Endothelial cell of umbilical vein (primary cell): ENCODE measurements at regions not wholly inside any gene's neighbourhood (a gene's known extent, or its start where the extent isn't known, plus 50 kb on each side); places are given as distances from the start of the nearest gene placed in this dataset.

Source experiments
- BruUV-seq: library from RNA; stranded (reverse); fragments of 400-500 nt; replicated peaks from 2 replicates; lab custom pipeline; 2021; lab: Mats Ljungman, UMichigan
- CTCF ChIA-PET: fragments of 300-600, 350-600 bp; sonication (Branson Sonifier 250); formaldehyde crosslinking; loops from one replicate; lab custom pipeline; 2021; ENCODE audit warnings: antibody characterized with exemption, inconsistent platforms; lab: Charles Lee
- POLR2A ChIA-PET: fragments of 300-600, 350-600 bp; sonication (Branson Sonifier 250); formaldehyde crosslinking; loops from one replicate; lab custom pipeline; 2021; ENCODE audit warnings: antibody characterized with exemption, inconsistent platforms; lab: Charles Lee
- DNase-seq: peaks from one replicate; pipeline ENCODE4 v3.0.0-alpha.2; 2011; ENCODE audit warnings: low read depth, low spot score
- FAIRE-seq: peaks from 2 replicates; lab custom pipeline; 2011; peaks lifted over from hg19 to GRCh38; lab: Jason Lieb, UNC
- H2AFZ ChIP-seq: 2 replicates; pipeline ENCODE4 v1.6.0; 2012; ENCODE audit warnings: low read depth, low read length, control low read depth, inconsistent platforms
- H3K27ac ChIP-seq: 2 replicates; pipeline ENCODE4 v1.5.1; 2011; ENCODE audit warnings: low read depth, mild to moderate bottlenecking, control low read depth, low read length, moderate library complexity; ENCODE audit not compliant: insufficient read depth
- H3K27me3 ChIP-seq, 2 experiments: 2 replicates each; pipeline versions ENCODE4 v1.6.0 to v1.6.1; 2011; ENCODE audit warnings: low read length in 2 of 2, mixed read lengths in 1 of 2; ENCODE audit not compliant: control insufficient read depth in 2 of 2, insufficient read depth in 2 of 2
- H3K36me3 ChIP-seq, 2 experiments: 2 replicates in 1 of 2; 3 replicates in 1 of 2; pipeline ENCODE4 v1.5.1; 2011; ENCODE audit warnings: low read length in 2 of 2, mild to moderate bottlenecking in 1 of 2, moderate library complexity in 1 of 2; ENCODE audit not compliant: control insufficient read depth in 2 of 2, insufficient read depth in 2 of 2; ENCODE audit errors: extremely low read depth in 1 of 2
- H3K4me1 ChIP-seq: 3 replicates; pipeline ENCODE4 v1.5.1; 2011; ENCODE audit warnings: mild to moderate bottlenecking, low read length; ENCODE audit not compliant: control insufficient read depth, insufficient read depth; ENCODE audit errors: extremely low read depth
- H3K4me2 ChIP-seq: 2 replicates; pipeline ENCODE4 v1.6.1; 2011; ENCODE audit warnings: low read length, control low read depth, mixed read lengths; ENCODE audit not compliant: insufficient read depth
- H3K4me3 ChIP-seq, 3 experiments: fragments of 200-600 bp in 1 of 3; sonication (generic), shearing (Covaris generic) in 1 of 3; replicated peaks in 1 of 3; 2 replicates each; pipeline ENCODE4 v1.5.1; 2011 to 2016; ENCODE audit warnings: control low read depth in 3 of 3, low read length in 3 of 3, mild to moderate bottlenecking in 2 of 3, inconsistent platforms in 1 of 3, low read depth in 1 of 3, moderate library complexity in 1 of 3; ENCODE audit not compliant: insufficient read depth in 1 of 3
- H3K79me2 ChIP-seq: 2 replicates; pipeline ENCODE4 v1.6.0; 2012; ENCODE audit warnings: low read length, inconsistent platforms; ENCODE audit not compliant: control insufficient read depth, insufficient read depth
- H3K9ac ChIP-seq: replicated peaks from 2 replicates; pipeline ENCODE3; 2011; ENCODE audit warnings: low read length, control low read depth; ENCODE audit not compliant: insufficient read depth; ENCODE audit errors: extremely low read depth
- H3K9me1 ChIP-seq: replicated peaks from 3 replicates; pipeline ENCODE4 v1.6.0; 2011; ENCODE audit warnings: mild to moderate bottlenecking, low read length; ENCODE audit not compliant: control insufficient read depth, insufficient read depth; ENCODE audit errors: extremely low read depth
- H3K9me3 ChIP-seq: replicated peaks from 2 replicates; pipeline ENCODE4 v1.5.1; 2012; ENCODE audit warnings: low read length, inconsistent platforms; ENCODE audit not compliant: control insufficient read depth, insufficient read depth
- H4K20me1 ChIP-seq: replicated peaks from 2 replicates; pipeline ENCODE3; 2011; ENCODE audit warnings: mild to moderate bottlenecking, low read length; ENCODE audit not compliant: control insufficient read depth, insufficient read depth; ENCODE audit errors: extremely low read depth
- EZH2 ChIP-seq: IDR thresholded peaks from 2 replicates; pipeline ENCODE4 v1.6.1; 2012; ENCODE audit warnings: borderline replicate concordance, low read depth, mild to moderate bottlenecking, moderate library complexity, low read length, inconsistent platforms; ENCODE audit not compliant: severe bottlenecking
- FOS ChIP-seq: IDR thresholded peaks from 2 replicates; pipeline ENCODE4 v1.6.1; 2011; ENCODE audit warnings: mild to moderate bottlenecking, low read length, moderate library complexity, borderline replicate concordance; ENCODE audit not compliant: insufficient read depth
- GATA2 ChIP-seq: IDR thresholded peaks from 2 replicates; pipeline ENCODE4 v1.7.0; 2011; ENCODE audit warnings: low read depth, mild to moderate bottlenecking, moderate library complexity, mixed read lengths, low read length; ENCODE audit not compliant: insufficient read length, insufficient read depth
- JUN ChIP-seq: IDR thresholded peaks from 2 replicates; pipeline ENCODE4 v1.6.1; 2011; ENCODE audit warnings: borderline replicate concordance, low read depth; ENCODE audit not compliant: insufficient read length, insufficient read depth
- MYC ChIP-seq: IDR thresholded peaks from one replicate; pipeline ENCODE4 v1.6.1; 2011; ENCODE audit warnings: mild to moderate bottlenecking, low read depth, low read length
- POLR2A ChIP-seq: IDR thresholded peaks from 2 replicates; pipeline ENCODE4 v1.6.1; 2012; ENCODE audit warnings: low read depth, mild to moderate bottlenecking, control low read depth, low read length
- POLR2AphosphoS5 ChIP-seq: IDR thresholded peaks from 2 replicates; pipeline ENCODE4 v1.6.1; 2012; ENCODE audit warnings: low read depth, mild to moderate bottlenecking, control low read depth, low read length, moderate library complexity; ENCODE audit not compliant: insufficient read depth
- dilution Hi-C: fragments of 300-500 bp; cut with MboI; formaldehyde crosslinking; loops from one replicate; pipeline ENCODE4 v1.15.0; 2019; ENCODE audit warnings: low sequenced_read_pairs; ENCODE audit not compliant: extremely low pct_ligation_motif_present
- intact Hi-C: fragments of 100-400 bp; cut with micrococcal nuclease; formaldehyde crosslinking; loops from one replicate; pipeline ENCODE4 v1.10.0; 2022
- TF ChIP-seq, protein P1 (sequence below), 2 donors: IDR thresholded peaks; 1 replicate in 1 of 2; 2 replicates in 1 of 2; pipeline ENCODE4 v1.5.1; 2011; ENCODE audit warnings: low read length in 2 of 2, mild to moderate bottlenecking in 2 of 2, moderate library complexity in 2 of 2, control low read depth in 1 of 2, inconsistent platforms in 1 of 2, low read depth in 1 of 2; ENCODE audit not compliant: insufficient read depth in 1 of 2; ENCODE audit errors: extremely low read depth in 1 of 2
- TF ChIP-seq, protein P2 (sequence below): IDR thresholded peaks from 2 replicates; pipeline ENCODE4 v1.6.1; 2011; ENCODE audit not compliant: insufficient read depth, insufficient read length

DNA sequence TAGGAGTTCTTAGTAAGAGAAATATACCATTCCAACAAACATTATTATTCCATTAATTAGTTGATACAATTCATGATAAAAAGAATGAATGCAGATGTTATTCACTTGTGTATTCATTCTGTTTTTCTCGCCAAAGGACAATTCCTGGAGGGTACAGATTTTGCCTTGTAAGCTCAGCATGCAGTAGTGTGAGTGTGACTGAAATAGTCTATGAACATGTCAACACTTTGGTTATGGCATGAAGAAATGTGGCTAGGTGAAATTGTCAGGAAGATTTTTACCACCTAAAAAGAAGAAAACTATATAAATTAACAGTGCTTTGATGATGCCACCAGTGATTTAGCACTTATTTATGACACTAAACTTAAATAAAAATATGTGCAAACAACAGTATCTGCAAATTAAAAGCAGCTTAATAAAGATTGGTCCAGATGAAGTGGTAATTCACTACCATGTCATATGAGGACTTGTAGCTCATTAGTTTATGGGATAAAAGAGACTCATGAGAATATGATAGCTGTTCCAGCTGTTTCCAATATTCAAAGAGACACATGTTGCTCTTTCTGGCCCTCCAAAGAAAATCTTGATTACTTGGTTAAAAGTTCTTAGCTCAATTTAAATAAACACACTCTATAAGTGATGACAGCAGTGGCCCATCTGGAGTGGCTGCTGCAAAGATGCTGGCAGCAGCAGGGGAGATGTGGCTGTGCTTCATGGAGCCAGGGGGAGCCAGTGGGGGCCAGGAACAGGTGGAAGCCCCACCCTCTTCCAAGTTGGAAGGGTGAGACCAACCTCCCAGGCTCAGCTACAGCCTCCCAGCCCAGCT lies 165.0 kb downstream of the CDH19 start:
- ChIA-PET POLR2A (no interaction called here), CTCF (no interaction called here)
- H3K4me1 ChIP-seq, result no peaks in the 10 kb centered on the region
- intact Hi-C loops, result no loop called here
- no peaks in the 10 kb centered on the region for H3K36me3 ChIP-seq
- DNase-seq, result no peak
- H3K27ac ChIP-seq, result no peak overlapping the region
- no peaks in the 10 kb centered on the region for H4K20me1 ChIP-seq
- TF ChIP-seq JUN, result no peak
- no peak for TF ChIP-seq MYC
- TF ChIP-seq EZH2, result no peak
- TF ChIP-seq GATA2, result no peak
- TF ChIP-seq, protein P1, sequence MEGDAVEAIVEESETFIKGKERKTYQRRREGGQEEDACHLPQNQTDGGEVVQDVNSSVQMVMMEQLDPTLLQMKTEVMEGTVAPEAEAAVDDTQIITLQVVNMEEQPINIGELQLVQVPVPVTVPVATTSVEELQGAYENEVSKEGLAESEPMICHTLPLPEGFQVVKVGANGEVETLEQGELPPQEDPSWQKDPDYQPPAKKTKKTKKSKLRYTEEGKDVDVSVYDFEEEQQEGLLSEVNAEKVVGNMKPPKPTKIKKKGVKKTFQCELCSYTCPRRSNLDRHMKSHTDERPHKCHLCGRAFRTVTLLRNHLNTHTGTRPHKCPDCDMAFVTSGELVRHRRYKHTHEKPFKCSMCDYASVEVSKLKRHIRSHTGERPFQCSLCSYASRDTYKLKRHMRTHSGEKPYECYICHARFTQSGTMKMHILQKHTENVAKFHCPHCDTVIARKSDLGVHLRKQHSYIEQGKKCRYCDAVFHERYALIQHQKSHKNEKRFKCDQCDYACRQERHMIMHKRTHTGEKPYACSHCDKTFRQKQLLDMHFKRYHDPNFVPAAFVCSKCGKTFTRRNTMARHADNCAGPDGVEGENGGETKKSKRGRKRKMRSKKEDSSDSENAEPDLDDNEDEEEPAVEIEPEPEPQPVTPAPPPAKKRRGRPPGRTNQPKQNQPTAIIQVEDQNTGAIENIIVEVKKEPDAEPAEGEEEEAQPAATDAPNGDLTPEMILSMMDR (IDR thresholded peaks at IDR 0.05; ENCODE audit: extremely low read depth in 1 of 2, insufficient read depth in 1 of 2, low read depth in 1 of 2, low read length in 2 of 2), result no peak
- no peak for TF ChIP-seq POLR2AphosphoS5
- no peak for TF ChIP-seq FOS
- no peak for TF ChIP-seq POLR2A
- TF ChIP-seq, protein P2, sequence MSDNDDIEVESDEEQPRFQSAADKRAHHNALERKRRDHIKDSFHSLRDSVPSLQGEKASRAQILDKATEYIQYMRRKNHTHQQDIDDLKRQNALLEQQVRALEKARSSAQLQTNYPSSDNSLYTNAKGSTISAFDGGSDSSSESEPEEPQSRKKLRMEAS, result no peak
- H3K9me1 ChIP-seq, result no peaks in the 10 kb centered on the region
- H3K27me3 ChIP-seq, result no peaks in the 10 kb centered on the region
- H3K4me3 ChIP-seq, result no peak overlapping the region
- BruUV-seq, result no TSS peak
- no peak for FAIRE-seq
- no peaks in the 10 kb centered on the region for H3K79me2 ChIP-seq
- H3K9ac ChIP-seq, result no peak overlapping the region
- no peak overlapping the region for H3K4me2 ChIP-seq
- no peak overlapping the region for H2AFZ ChIP-seq
- H3K9me3 ChIP-seq, result no peaks in the 10 kb centered on the region
- dilution Hi-C loops, result no loop called here
